ENCODE measurements at regions not wholly inside any gene's neighbourhood (a gene's known extent, or its start where the extent isn't known, plus 50 kb on each side); places are given as distances from the start of the nearest gene placed in this dataset.

- Histone ChIP-seq H3K9ac (ENCODE audit: low read length in 3 of 3) (no peak overlapping the region), H3K27ac (ENCODE audit: low read depth in 2 of 2, low read length in 2 of 2) (no peak overlapping the region), H3K9me3 (ENCODE audit: control insufficient read depth in 2 of 3, insufficient read depth in 1 of 3, low read length in 3 of 3) (no peaks in the 10 kb centered on the region), H3K36me3 (ENCODE audit: control insufficient read depth in 2 of 3, insufficient read depth in 3 of 3, low read length in 3 of 3) (no peaks in the 10 kb centered on the region), H3K4me3 (ENCODE audit: low read length in 3 of 3) (no peak overlapping the region), H3K27me3 (ENCODE audit: control insufficient read depth, insufficient read depth, low read length) (no peaks in the 10 kb centered on the region), H3K4me1 (ENCODE audit: control insufficient read depth in 2 of 3, insufficient read depth in 2 of 3, low read depth in 1 of 3, low read length in 3 of 3) (no peaks in the 10 kb centered on the region)
- FAIRE-seq = no peak
- no peak for TF ChIP-seq CTCF (IDR thresholded peaks at IDR 0.05; ENCODE audit: borderline replicate concordance, extremely low read depth, insufficient read depth)
- no peak for DNase-seq
- intact Hi-C loops (cut with DNase I) = no loop called here
Measured at GRCh38 chr1:168823988-168824387, 95.0 kb upstream of the DPT start.

- Histone ChIP-seq H3K27me3 (ENCODE audit: control insufficient read depth, insufficient read depth, low read length) (no peaks in the 10 kb centered on the region), H3K4me3 (ENCODE audit: low read length in 3 of 3) (no peak overlapping the region), H3K36me3 (ENCODE audit: control insufficient read depth in 2 of 3, insufficient read depth in 3 of 3, low read length in 3 of 3) (no peaks in the 10 kb centered on the region), H3K9me3 (ENCODE audit: control insufficient read depth in 2 of 3, insufficient read depth in 1 of 3, low read length in 3 of 3) (no peaks in the 10 kb centered on the region), H3K4me1 (ENCODE audit: control insufficient read depth in 2 of 3, insufficient read depth in 2 of 3, low read depth in 1 of 3, low read length in 3 of 3) (no peaks in the 10 kb centered on the region), H3K9ac (ENCODE audit: low read length in 3 of 3) (no peak overlapping the region), H3K27ac (ENCODE audit: low read depth in 2 of 2, low read length in 2 of 2) (no peak overlapping the region)
- FAIRE-seq (no peak), DNase-seq (no peak)
- no peak for TF ChIP-seq CTCF (IDR thresholded peaks at IDR 0.05; ENCODE audit: borderline replicate concordance, extremely low read depth, insufficient read depth)
- intact Hi-C loops (cut with DNase I) = no loop called here
Measured at GRCh38 chr1:168824418-168825065, 95.5 kb upstream of the DPT start.

GRCh38 chr1:168825129-168825528 lies 96.1 kb upstream of the DPT start:
- intact Hi-C loops (cut with DNase I) = no loop called here
- no peak for TF ChIP-seq CTCF (IDR thresholded peaks at IDR 0.05; ENCODE audit: borderline replicate concordance, extremely low read depth, insufficient read depth)
- Histone ChIP-seq H3K4me1 (ENCODE audit: control insufficient read depth in 2 of 3, insufficient read depth in 2 of 3, low read depth in 1 of 3, low read length in 3 of 3) (no peaks in the 10 kb centered on the region), H3K9ac (ENCODE audit: low read length in 3 of 3) (no peak overlapping the region), H3K27me3 (ENCODE audit: control insufficient read depth, insufficient read depth, low read length) (no peaks in the 10 kb centered on the region), H3K36me3 (ENCODE audit: control insufficient read depth in 2 of 3, insufficient read depth in 3 of 3, low read length in 3 of 3) (no peaks in the 10 kb centered on the region), H3K9me3 (ENCODE audit: control insufficient read depth in 2 of 3, insufficient read depth in 1 of 3, low read length in 3 of 3) (no peaks in the 10 kb centered on the region), H3K27ac (ENCODE audit: low read depth in 2 of 2, low read length in 2 of 2) (no peak overlapping the region), H3K4me3 (ENCODE audit: low read length in 3 of 3) (no peak overlapping the region)
- FAIRE-seq (no peak), DNase-seq (no peak)

GRCh38 chr1:168825820-168826219 lies 96.8 kb upstream of the DPT start:
- no peaks in the 10 kb centered on the region for H3K36me3 ChIP-seq (ENCODE audit: control insufficient read depth in 2 of 3, insufficient read depth in 3 of 3, low read length in 3 of 3)
- H3K4me3 ChIP-seq (ENCODE audit: low read length in 3 of 3) = no peak overlapping the region
- intact Hi-C loops (cut with DNase I) = no loop called here
- no peaks in the 10 kb centered on the region for H3K27me3 ChIP-seq (ENCODE audit: control insufficient read depth, insufficient read depth, low read length)
- H3K27ac ChIP-seq (ENCODE audit: low read depth in 2 of 2, low read length in 2 of 2) = no peak overlapping the region
- no peak for TF ChIP-seq CTCF (IDR thresholded peaks at IDR 0.05; ENCODE audit: borderline replicate concordance, extremely low read depth, insufficient read depth)
- H3K9ac ChIP-seq (ENCODE audit: low read length in 3 of 3) = no peak overlapping the region
- no peaks in the 10 kb centered on the region for H3K9me3 ChIP-seq (ENCODE audit: control insufficient read depth in 2 of 3, insufficient read depth in 1 of 3, low read length in 3 of 3)
- no peak for FAIRE-seq
- DNase-seq = no peak
- H3K4me1 ChIP-seq (ENCODE audit: control insufficient read depth in 2 of 3, insufficient read depth in 2 of 3, low read depth in 1 of 3, low read length in 3 of 3) = no peaks in the 10 kb centered on the region

Data from kidney (tissue), 13 donors.